ENCODE measurements at regions not wholly inside any gene's neighbourhood (a gene's known extent, or its start where the extent isn't known, plus 50 kb on each side); places are given as distances from the start of the nearest gene placed in this dataset.

DNA sequence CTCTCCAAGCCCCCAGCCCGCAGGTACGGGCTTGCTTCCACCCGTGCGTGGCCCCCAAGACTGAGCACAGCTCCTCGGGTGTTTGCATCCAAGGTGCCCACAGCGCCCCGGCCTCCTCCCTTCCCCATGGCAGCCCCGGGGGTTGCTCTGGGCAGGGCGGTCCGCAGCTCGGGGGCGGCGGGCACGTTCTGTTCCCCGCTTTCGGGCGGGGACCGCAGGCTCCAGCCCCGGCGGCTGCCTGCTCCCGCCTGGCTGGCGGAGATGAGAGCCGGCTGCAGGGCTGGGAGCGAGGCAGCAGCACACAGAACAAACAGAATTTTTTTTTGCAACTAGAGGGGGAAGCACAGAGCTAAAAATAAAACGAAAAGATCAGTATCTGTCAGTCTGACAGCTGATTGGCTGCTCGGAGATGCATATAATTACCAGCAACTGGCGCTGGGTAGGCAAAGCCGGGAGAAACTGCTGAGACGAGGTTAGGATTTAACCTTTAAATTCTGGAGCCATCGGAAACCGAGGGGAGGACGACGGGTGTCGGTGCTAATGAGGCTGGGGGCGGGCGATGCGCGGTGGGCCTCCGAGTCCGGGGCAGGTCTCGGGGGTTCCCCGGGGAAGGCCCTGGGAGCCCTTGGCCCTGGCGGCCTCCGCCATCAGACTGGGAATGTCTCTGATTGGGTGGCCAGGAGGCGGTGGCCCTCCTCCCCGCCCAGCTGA lies 142.7 kb upstream of the IER5L start:
- TF ChIP-seq, protein P1, sequence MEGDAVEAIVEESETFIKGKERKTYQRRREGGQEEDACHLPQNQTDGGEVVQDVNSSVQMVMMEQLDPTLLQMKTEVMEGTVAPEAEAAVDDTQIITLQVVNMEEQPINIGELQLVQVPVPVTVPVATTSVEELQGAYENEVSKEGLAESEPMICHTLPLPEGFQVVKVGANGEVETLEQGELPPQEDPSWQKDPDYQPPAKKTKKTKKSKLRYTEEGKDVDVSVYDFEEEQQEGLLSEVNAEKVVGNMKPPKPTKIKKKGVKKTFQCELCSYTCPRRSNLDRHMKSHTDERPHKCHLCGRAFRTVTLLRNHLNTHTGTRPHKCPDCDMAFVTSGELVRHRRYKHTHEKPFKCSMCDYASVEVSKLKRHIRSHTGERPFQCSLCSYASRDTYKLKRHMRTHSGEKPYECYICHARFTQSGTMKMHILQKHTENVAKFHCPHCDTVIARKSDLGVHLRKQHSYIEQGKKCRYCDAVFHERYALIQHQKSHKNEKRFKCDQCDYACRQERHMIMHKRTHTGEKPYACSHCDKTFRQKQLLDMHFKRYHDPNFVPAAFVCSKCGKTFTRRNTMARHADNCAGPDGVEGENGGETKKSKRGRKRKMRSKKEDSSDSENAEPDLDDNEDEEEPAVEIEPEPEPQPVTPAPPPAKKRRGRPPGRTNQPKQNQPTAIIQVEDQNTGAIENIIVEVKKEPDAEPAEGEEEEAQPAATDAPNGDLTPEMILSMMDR (IDR thresholded peaks at IDR 0.05; ENCODE audit: low read depth, low read length), result peak; percentile 24
- DNase-seq (ENCODE audit: extremely low read depth, low read depth), result peak; percentile 76

DNA sequence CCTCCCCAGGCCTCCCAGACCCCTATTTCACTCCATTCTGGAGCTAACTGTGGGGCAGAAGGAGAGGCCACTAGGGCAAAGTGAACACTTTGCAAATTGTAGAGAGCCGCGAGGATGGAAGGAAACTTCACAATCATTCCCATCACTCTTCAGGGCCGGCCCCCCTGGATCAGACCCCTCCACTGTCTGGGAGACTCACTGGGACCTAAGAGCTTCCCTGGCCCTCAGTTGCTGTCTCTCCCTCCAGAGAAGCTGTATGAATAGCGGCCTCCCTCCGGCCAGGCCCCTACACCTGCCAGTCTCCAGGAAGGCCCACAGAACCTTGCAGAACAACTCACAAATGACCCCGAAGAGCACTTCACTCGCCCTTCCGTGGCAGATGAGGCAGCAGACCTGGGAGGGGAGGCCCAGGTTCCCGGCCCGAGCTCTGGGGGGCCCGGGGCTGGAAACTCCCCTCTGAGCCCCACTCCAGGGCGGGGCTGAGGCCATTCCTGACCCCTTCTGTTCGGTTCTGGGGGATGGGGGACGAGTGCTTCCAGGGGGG lies 141.9 kb upstream of the IER5L start:
- TF ChIP-seq, protein P1 (IDR thresholded peaks at IDR 0.05; ENCODE audit: low read depth, low read length), result no peak
- DNase-seq (ENCODE audit: extremely low read depth, low read depth), result no peak

DNA sequence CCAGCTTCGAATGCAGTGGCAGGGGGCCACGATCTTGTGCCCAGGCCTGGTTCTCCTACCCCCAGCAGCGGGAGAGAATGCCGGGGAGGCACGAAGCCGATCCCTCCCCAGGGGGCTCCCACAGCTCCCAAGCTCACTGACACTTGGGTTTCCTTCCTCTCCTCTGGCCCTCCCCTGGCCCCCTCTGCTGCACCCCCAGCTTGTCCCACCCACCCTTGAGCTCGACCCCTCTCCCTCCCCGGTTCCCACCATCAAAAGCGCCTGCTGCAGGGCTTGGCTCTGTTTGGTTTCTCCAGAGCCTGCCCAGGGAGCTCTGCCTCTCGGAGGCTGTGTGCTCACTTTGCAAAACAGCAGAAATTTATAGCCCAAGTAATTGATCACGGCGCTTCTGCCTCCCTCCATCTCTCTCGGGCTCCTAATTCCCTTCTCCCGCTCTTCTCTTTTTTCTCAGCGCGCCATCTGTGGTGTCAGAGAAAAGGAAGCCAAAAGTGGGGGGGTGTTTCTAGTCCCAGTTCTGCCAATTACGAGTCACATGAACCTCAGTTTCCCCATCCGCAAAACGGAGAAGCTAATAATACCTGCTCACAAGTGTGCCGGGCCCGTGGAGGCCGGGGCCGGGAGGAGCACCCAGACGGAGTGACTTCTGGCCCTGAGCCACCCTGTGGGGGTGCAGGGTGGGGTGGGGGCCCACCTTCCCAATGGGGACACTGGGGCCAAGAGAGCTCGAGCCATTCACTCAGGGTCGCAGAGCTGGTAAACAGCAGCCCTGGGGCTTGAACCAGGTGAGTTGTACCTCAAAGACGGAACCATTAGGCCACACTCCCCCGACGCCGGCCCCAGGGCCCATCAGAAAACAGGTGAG lies 141.2 kb upstream of the IER5L start:
- TF ChIP-seq, protein P1 (IDR thresholded peaks at IDR 0.05; ENCODE audit: low read depth, low read length), result no peak
- no peak for DNase-seq (ENCODE audit: extremely low read depth, low read depth)

DNA sequence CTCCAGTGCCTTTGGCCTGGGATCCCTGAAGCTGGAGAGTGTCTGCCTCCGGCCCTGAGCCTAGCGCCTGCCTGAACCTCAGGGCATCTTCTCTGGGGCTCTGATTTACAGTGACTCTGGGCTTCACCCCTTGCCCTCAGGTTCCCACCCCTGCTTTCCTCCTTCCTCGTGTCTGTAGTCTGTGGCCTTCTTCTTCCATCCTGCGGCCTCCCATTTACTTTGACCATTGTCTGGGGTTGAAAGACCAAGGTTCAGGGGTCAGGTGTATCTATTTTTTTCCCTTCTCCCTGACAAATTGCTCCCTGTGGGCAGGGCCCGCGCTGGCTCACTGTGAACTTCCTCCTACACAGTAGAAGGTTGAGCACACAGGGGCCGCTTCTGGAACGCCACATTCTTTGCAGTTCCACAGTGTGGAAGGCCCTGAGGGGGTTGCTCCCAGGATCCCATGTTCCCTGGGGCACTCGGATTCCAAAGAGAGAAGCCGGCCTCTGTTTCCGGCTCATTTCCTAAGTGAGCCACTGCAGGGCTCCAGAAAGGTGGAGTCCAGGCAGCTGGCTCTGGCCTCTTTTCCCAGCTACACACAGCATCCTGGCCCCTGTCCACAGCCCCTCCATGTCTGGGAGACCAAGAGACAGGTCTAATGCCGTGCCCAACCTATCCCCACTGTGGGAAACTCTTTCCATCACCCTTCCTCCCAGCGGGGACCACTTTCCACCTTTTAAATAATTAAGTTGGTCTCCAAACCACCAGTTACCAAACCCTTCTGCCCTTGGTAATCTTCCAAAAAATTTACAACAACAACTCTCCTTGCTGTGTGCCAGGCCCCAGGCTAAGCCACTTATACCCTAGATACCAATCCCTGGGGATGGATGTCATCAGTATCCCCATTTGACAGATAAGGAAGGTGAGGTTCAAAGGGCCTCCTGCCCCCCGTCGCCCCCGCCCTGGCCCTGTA lies 140.3 kb upstream of the IER5L start:
- no peak for DNase-seq (ENCODE audit: extremely low read depth, low read depth)
- TF ChIP-seq, protein P1 (IDR thresholded peaks at IDR 0.05; ENCODE audit: low read depth, low read length), result no peak

DNA sequence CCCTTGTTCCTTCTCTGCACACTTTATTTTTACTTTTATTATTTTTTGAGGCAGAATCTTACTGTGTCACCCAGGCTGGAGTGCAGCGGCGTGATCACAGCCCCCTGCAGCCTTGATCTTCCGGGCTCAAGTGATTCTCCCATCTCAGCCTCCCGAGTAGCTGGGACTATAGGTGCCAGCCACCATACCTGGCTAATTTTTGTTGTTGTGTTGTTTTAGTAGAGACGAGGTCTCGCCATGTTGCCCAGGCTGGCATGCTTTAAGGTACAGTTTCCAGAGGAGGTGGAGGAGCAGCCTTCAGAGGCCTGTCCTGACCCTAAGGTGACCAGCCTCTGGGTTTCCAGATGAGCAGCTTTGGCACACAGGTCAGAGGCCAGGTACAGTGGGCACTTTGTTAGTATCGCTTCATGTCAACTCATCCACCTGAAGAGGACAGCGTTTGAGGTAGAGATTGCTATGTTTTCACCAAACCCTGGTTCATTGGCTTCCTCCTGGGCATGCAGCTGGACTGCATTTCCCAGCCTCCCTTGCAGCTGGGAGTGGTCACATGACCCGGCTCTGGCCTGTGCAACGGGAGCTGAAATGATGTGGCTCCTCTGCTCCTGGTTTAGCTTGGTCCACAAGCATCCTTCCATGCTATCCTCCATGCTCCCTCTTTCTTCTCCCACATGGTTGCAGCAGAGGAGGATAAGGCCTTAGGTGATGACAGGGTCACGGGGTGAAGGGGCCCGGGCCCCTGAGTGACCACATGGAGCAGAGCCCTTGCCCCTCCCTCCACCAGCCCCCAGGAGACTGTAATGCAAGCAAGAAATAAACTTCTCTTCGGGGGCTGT lies 139.3 kb upstream of the IER5L start:
- DNase-seq (ENCODE audit: extremely low read depth, low read depth), result no peak
- TF ChIP-seq, protein P1 (IDR thresholded peaks at IDR 0.05; ENCODE audit: low read depth, low read length), result no peak

DNA sequence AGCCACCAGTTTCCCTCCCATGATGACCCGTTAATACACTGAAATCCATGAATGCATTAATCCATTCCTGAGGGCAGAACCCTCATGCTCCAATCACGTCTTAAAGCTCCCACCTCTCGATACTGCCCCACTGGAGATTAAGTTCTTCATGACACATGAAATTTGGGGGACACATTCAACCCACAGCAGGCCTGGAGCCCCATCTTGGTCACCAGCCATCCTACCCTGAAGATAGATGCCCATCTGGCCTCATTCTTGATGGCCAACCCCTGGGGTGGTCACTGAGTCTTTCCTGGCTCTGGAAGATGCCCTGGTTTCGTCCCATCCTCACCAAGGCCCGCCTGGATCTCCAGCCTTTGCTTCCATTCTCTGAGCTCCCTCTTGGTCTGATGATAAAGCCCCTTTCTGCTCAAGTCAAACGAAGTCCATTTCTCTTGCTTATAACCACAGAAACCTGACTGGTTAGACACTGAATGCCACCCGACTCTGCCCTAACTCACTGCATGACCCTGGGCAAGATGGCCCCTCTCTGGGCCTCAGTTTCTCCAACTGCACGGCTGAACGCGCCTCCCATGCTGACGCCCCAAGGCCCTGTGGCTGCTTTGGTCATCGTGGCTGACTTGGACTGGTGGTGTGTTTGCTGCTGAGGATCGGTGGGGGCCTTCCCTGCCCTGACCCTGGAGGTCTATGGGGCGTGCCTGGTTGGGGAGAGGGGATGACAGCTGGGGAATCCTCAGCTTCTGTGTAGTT lies 138.4 kb upstream of the IER5L start:
- TF ChIP-seq, protein P1 (IDR thresholded peaks at IDR 0.05; ENCODE audit: low read depth, low read length), result no peak

More for the DNA sequence above, 138.4 kb upstream of the IER5L start:
- DNase-seq (ENCODE audit: extremely low read depth, low read depth), result no peak

All from AG09319 (cell line).